Stimulated activated CD8-positive, alpha-beta memory T cell treated with anti-CD3 and anti-CD28 coated beads, Interleukin-2, amount 100 ng/mL, for 1 hour (primary cell): ENCODE measurements at regions not wholly inside any gene's neighbourhood (a gene's known extent, or its start where the extent isn't known, plus 50 kb on each side); places are given as distances from the start of the nearest gene placed in this dataset.
"Not testable (repeated sequence)": the region's sequence is repeated elsewhere in the genome, so short reads cannot be mapped to it uniquely, and the experiment has no call there.

Experiments used
- DNase-seq, 2 donors: peaks; one replicate each; pipeline ENCODE4 v3.0.0-alpha.2; 2020; ENCODE audit warnings: low read depth in 2 of 2

DNA sequence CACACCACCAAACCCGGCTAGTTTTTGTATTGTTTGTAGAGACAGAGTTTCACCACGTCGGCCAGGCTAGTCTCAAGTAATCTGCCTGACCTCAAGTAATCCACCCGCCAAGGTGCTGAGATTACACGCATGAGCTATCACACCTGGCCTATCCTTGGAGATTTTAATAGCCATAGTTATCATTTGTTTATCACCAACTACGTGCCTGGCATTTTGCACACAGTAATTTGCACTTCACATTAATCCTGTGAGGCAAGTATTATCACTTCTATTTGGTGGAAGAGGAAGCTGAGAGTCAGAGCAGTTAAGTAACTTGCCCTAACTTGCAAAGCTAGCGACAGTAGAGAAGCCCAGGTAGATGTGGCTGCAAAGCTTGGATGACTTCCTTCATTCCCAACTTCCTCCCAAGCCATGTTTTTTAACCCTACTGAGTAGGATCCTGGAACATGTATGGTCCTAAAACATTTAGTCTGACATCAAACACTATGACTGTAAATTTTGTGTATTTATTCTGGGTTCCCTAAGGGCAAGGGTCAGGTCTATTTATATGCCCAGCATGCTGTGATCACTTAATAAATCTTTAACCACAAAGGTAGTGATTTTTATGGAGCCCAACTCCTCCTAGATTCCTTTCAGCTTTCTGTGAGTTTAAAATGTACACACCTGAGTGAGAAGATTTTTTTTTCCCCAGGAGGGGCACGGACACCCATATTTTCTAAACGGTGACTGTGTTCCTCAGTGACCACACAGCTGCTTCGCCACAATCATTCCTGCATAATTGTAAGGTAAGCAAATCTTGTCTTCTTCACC, 100.2 kb upstream of the RAI14 start:
- DNase-seq: no peak

GRCh38 chr5:34556509-34556782, 99.7 kb upstream of the RAI14 start:
- DNase-seq: no peak

GRCh38 chr5:34561581-34561980, 94.5 kb upstream of the RAI14 start:
- not testable (repeated sequence) for DNase-seq

GRCh38 chr5:34562791-34563190, 93.3 kb upstream of the RAI14 start:
- no peak for DNase-seq

GRCh38 chr5:34563269-34563668, 92.9 kb upstream of the RAI14 start:
- DNase-seq: no peak

DNA sequence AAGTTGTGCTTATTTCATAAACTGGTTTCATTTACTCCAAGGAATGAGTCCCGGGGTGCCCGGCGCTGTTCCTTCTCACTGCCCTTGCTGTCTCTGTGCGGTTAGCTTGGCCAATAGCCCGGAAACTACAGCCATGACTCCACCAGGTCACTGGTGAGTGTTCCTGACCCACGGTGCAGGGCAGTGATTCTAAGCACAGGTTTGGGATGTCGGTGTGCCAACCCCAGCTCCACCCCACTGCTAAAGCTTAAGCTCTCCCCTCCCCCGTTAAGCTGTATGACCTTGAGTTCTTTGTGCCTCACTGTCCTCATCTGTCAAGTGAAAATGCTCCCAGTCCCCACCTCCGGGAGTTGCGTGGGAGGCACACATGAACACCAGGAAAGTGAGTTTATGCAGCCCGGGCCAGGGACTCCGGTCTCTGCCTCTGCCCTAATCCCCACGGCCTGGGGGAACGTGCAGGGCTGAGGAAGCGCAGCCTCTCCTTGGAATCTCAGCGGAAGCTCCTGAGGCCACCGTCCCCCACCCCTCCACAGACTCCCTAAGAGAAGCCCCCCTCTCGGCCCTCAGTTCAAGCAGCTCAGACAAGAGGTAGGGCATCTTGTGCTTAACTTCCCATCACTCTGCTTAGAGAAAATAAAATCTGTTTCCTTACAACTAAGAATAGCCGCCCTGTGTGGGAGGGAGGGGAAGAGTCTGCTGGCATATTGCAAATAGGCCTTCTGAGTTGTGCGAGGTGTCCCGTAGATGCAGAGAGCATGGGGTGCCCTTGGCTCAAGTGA, 92.0 kb upstream of the RAI14 start:
- no peak for DNase-seq

DNA sequence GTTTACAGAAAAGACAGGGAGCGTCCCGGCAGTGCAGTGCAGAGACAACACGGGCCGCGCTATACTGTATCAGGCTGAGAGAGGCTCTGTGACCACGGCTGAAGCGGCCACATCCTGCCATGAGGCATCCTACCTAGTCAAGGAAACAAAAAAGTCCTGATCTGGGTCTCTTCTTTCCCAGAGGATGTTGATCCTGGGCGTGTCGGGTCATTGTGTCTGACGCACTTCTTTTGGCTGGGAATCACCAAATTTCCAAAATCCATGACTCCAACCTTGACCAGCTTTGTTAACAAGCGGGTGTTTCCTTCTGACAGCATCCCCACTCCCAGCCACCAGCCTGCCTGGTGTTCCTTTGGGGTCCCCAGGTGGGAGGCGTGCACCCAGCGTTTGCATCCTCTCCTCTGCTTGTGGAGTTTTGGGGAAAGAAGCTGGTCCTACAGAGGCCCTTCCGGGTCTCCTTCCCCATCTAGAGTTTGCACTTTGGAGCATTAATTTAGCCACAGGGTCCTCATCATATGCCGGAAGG, 91.4 kb upstream of the RAI14 start:
- DNase-seq: no peak

- no peak for DNase-seq
Measured at GRCh38 chr5:34570143-34570542, 86.0 kb upstream of the RAI14 start.

GRCh38 chr5:34570721-34571676, 85.1 kb upstream of the RAI14 start:
- DNase-seq: no peak

GRCh38 chr5:34571677-34572041, 84.5 kb upstream of the RAI14 start:
- no peak for DNase-seq

DNA sequence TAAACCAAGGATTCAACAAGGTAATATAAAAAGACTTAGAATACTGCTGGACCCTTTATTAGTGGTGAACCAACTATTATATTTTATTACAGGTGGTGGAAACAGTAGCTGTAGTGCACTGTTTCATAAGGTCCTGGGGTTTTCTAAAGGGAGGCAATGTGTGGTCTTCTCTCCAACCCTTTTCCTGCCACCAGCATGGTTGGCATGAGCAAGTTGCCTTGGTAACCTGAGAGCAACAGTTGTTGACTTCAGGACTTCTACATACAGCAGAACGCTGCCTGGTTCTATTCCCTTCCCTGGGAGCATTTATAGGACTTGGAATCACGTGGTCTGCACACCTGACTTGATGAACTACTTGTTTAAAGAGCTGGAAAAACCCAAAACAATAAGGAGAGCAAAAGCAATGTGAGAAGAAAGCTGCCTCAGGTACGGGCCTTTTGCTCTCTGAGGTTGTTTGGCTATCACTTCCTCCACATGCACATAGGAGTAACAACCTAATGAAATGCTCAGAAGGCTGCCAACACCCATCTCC, 81.1 kb upstream of the RAI14 start:
- no peak for DNase-seq

DNA sequence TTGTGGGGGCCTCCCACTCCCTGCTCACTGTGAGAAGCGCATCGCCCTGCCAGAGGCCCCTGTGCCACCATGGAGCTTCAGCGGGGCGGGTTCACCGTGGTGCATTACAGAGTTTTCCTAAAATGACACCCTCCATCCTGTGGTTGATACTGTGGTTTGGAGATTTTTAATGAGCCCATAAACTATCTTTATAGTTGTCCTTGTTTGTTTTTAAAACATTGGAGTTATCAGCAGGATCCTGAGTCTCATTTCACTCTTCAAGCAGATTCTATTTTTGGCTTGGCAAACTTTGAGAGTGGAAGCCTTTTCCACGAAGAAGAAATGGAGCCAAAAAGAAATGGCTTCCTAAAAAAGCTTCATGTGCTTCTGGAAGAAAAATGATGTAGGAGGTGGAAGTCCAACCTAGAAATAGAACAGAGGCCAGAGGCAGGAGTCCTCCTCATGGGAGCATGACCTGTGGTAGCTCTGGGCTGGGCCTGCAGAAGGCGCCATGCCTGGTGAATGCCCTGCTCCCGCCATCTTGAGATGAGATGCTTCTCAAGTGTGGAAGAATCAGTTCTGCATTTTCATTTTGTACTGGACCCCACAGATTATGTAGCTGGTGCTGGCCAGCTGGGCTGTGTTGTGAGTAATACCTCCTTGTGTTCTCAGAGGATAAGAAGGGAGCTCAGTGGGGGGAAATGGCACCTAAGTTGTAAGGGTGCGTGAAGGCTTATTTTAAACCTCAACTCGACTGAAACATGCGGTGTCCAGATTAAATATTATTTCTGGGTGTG, 79.0 kb upstream of the RAI14 start:
- DNase-seq: no peak

- DNase-seq: no peak
Measured at GRCh38 chr5:34578962-34579361, 77.2 kb upstream of the RAI14 start.

DNA sequence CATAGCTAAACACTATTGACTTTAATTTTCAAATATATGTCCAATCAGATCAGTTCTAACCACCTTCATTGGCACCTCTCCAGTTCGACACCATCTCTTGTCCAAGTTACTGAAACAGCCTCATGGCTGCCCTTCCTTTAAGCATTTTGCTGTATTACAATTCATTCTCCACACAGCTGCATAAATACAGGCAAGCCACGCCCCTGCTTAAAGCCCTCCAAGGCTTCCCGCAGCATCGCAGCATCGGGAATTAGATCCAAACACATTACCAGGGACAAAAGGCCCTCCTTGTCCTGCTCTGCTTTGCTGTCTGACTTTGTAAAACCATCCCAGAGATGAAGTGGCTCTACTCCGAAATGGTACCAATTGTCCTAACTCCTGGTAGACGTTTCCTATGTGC, 75.1 kb upstream of the RAI14 start:
- no peak for DNase-seq

DNA sequence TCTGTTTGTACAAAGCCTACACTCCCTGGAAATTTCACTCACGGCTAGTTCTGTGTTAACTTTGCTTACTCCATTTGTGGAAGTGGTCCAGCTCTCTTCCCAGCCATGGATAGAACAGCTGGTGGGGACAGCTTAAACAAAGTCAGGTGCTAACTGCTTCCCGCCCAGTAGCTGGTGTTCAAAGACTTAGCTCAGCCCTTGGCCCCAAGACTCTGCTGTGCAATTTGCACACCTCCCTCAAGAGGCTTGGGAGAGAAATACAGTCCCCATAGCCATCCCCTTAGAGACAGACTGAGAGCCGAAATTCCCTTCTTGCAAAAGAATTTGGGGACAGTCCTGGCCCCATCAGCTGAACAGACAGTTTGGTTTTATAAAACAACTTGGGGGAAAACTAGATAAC, 73.8 kb upstream of the RAI14 start:
- DNase-seq: no peak

DNA sequence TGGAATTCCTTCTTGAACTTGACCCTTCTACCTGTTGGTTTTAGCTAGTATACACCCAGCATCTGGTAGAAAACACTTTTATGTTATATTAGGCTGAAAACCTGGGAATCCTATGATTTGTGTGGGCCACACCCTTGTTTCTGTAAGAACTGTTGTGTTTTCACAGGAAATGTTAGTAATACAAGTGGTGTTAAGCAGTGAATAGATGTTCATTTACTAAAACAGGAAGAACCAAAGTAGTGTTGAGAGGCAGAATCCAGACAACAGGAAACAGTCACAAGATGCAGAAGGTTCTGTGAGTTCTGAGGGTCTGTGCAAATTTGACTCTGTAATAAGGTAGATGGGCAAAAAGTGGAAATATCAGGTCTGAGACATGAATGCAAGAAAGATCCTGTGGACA, 73.0 kb upstream of the RAI14 start:
- DNase-seq: no peak

DNA sequence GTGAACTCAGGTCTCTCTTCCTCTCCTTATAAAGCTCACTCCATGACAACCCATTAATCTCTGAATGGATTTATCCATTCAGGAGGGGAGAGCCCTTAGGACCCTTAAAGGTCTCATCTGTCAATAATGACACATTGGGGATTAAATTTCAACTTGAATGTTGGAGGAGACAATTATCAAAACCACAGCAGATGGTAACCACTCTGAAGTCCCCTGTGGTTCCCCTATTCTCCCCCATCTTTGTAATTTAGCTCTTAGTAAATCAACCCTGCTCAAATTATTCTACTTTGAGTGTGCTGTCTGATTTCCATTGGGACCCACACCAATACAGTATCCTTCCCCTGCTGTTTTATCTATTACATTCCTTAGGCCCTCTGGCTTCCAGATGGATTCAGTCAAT, 72.0 kb upstream of the RAI14 start:
- no peak for DNase-seq

DNA sequence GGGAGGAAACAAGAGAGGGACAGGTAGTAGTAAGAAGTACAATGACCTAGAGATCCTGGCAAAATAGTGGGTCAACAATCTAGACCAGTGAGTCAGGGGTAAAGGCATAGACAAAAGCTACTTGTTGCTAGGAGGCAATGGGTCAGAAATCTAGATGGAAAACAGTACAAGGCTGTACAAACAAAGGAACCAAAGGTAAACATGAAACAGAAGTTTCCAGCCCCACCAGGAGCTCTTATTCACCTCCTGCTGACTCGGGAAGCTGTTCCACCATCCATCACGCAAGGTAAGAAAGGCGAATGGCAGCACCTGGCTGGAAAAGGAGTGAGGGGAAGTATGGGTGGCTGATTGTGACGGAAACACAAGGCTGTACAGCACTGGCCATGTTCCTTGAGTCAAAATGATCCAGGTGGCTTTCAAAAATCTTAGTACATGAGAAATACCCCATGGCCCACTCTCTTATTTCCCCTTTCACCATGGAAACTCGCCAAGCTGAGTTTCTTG, 70.5 kb upstream of the RAI14 start:
- DNase-seq: no peak

- no peak for DNase-seq
Measured at GRCh38 chr5:34586117-34586885, 69.8 kb upstream of the RAI14 start.
